OCI-LY7 (cell line): ENCODE measurements at regions not wholly inside any gene's neighbourhood (a gene's known extent, or its start where the extent isn't known, plus 50 kb on each side); places are given as distances from the start of the nearest gene placed in this dataset.

Experiments used
- EZH2phosphoT487 ChIP-seq: fragments of 200-600 bp; sonication (generic); IDR thresholded peaks from 2 replicates; pipeline ENCODE4 v1.6.1; 2018; ENCODE audit warnings: low read depth, borderline replicate concordance, mild to moderate bottlenecking, mixed run types, antibody characterized with exemption, low read length, moderate library complexity, mixed read lengths
- TF ChIP-seq, protein P1 (sequence below): fragments of 200-600 bp; sonication (generic); conservative IDR thresholded peaks from 2 replicates; pipeline ENCODE4 v1.5.1; 2014; ENCODE audit warnings: mild to moderate bottlenecking, antibody characterized with exemption, low read length, moderate library complexity, mixed read lengths

DNA sequence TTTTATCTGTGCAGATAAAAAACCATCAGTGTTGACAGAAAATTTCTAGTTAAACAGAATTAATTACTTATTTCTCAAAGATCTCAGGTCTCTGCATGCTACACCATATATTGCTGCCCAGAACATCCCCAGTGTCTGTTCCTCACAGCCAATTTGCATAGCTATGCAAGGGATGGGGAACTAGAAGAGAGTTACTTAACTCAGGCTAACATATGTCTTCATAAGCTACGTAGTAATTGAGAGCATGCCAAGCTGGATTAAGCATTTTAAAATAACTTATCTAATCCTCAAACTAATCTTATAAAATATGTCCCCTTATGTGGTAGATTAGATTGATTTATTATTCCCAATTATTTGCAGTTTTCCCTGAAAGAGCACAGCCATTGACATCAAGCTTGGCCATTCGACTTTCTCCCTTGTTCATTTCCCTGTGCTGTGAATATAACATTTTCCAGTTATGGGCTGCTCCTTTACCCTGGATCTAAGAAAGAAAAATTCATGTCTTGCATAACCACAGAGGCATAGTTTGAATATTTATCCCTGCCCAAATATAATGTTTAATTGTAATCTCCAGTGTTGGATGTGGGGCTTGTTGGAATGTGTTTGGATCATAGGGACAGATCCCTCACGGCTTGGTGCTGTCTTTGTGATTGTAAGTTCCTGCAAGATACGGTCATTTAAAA lies 69.1 kb downstream of the C11orf87 start:
- TF ChIP-seq, protein P1, sequence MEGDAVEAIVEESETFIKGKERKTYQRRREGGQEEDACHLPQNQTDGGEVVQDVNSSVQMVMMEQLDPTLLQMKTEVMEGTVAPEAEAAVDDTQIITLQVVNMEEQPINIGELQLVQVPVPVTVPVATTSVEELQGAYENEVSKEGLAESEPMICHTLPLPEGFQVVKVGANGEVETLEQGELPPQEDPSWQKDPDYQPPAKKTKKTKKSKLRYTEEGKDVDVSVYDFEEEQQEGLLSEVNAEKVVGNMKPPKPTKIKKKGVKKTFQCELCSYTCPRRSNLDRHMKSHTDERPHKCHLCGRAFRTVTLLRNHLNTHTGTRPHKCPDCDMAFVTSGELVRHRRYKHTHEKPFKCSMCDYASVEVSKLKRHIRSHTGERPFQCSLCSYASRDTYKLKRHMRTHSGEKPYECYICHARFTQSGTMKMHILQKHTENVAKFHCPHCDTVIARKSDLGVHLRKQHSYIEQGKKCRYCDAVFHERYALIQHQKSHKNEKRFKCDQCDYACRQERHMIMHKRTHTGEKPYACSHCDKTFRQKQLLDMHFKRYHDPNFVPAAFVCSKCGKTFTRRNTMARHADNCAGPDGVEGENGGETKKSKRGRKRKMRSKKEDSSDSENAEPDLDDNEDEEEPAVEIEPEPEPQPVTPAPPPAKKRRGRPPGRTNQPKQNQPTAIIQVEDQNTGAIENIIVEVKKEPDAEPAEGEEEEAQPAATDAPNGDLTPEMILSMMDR: no peak
- TF ChIP-seq EZH2phosphoT487: no peak
